ENCODE measurements at regions not wholly inside any gene's neighbourhood (a gene's known extent, or its start where the extent isn't known, plus 50 kb on each side); places are given as distances from the start of the nearest gene placed in this dataset.

DNA sequence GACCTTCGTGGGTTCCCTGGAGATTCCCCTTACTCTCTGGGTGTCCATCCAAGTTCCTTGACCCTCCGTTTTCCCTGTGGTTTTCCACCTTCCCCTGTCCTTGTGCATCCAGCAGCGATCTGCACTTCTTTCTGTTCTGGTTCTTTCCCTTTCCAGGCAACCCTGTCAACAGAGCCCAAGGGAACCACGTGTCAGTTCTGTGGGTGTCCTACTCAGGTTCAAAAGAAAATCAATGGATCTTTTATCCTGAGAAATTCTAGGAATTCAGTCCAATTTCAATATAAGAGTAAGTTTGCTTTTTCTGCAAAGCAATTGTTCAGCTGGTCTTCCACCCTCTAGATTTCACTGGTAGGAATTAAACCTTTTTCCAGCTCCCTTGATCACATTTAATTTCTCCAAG is 1394.8 kb upstream of the SLC10A2 start:
- TF ChIP-seq CTCF (IDR thresholded peaks at IDR 0.05): no peak
- H3K4me3 ChIP-seq: no peak overlapping the region
- H3K36me3 ChIP-seq: no peaks in the 10 kb centered on the region
- no peaks in the 10 kb centered on the region for H3K9me3 ChIP-seq
- H3K27me3 ChIP-seq: no peaks in the 10 kb centered on the region
- DNase-seq (ENCODE audit: low spot score): no peak
- H3K27ac ChIP-seq: no peak overlapping the region
- H3K4me1 ChIP-seq: no peaks in the 10 kb centered on the region

DNA sequence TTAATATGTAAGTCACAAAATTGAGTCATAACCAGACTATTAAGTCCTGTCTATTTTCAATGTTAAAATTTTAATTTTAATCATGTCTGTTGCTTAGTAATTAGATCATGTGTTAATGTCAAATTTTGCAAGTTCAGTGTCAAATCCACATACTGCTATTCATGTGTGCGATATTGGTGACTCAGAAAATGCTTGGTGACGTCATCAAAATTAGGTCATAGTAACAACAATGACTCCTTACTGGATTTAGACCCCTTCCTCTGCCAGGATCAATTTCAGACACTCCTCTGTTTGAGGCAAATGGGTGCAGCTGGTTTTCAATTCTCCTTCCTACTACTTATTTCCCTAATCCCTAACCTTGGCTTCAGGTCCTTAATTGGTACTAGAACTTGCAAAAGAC is 1394.3 kb upstream of the SLC10A2 start:
- Histone ChIP-seq H3K27ac (no peak overlapping the region), H3K4me1 (no peaks in the 10 kb centered on the region), H3K27me3 (no peaks in the 10 kb centered on the region), H3K9me3 (no peaks in the 10 kb centered on the region), H3K36me3 (no peaks in the 10 kb centered on the region), H3K4me3 (no peak overlapping the region)
- DNase-seq (ENCODE audit: low spot score): no peak
- no peak for TF ChIP-seq CTCF (IDR thresholded peaks at IDR 0.05)

DNA sequence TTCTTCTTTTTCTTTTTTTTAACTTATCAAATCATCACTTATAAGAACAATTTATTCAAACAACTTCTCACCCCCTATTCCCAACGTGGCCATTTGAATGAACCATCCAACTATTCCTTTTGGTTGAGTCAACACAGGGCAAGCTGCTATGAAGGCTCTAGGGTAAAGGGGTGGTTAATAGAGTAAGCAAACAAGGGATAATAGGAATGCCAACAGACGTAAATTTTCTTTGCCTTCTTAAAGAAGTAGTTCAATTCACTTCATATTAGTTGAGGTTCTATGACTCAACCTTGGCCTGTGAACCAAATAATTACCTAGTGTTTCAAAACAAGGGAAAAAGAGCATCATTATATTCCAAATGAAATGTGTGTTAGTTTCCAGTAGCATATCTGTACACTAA is 1383.8 kb upstream of the SLC10A2 start:
- peaks cover 0 to 7% of the 10 kb centered on the region in 2 donors for H3K9me3 ChIP-seq
- H3K27me3 ChIP-seq: no peaks in the 10 kb centered on the region
- no peak overlapping the region for H3K4me3 ChIP-seq
- no peaks in the 10 kb centered on the region for H3K4me1 ChIP-seq
- no peak overlapping the region for H3K27ac ChIP-seq
- no peak for TF ChIP-seq CTCF (IDR thresholded peaks at IDR 0.05)
- H3K36me3 ChIP-seq: no peaks in the 10 kb centered on the region
- no peak for DNase-seq (ENCODE audit: low spot score)

- no peak for TF ChIP-seq CTCF (IDR thresholded peaks at IDR 0.05)
- H3K27ac ChIP-seq: no peak overlapping the region
- peaks cover 0 to 7% of the 10 kb centered on the region in 2 donors for H3K9me3 ChIP-seq
- DNase-seq (ENCODE audit: low spot score): no peak
- H3K4me3 ChIP-seq: no peak overlapping the region
- no peaks in the 10 kb centered on the region for H3K27me3 ChIP-seq
- H3K36me3 ChIP-seq: no peaks in the 10 kb centered on the region
- H3K4me1 ChIP-seq: no peaks in the 10 kb centered on the region
Measured at GRCh38 chr13:104447348-104447747, 1381.1 kb upstream of the SLC10A2 start.

DNA sequence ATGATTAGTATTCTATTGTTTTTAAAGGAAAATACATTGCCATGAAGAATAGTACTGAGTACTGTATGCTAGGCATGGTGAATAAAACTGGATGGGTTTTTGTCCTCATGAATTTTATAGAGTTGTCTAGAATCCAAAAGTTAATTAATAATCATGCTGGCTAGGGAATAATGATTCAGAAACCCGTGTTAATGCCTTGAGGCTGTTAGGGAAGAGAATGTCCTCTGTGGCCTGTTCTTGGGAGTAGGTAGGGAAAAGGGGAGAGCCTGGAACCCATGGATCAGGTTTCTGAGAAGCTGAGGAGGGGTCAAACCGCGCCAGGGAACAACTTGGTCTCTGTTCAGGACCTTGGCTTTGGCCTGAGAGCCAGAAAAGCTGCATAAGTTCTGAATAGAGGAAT is 1376.3 kb upstream of the SLC10A2 start:
- Histone ChIP-seq H3K4me3 (no peak overlapping the region), H3K27me3 (no peaks in the 10 kb centered on the region), H3K36me3 (no peaks in the 10 kb centered on the region), H3K27ac (no peak overlapping the region), H3K4me1 (no peaks in the 10 kb centered on the region), H3K9me3 (no peaks in the 10 kb centered on the region)
- TF ChIP-seq CTCF (IDR thresholded peaks at IDR 0.05): no peak
- no peak for DNase-seq (ENCODE audit: low spot score)

DNA sequence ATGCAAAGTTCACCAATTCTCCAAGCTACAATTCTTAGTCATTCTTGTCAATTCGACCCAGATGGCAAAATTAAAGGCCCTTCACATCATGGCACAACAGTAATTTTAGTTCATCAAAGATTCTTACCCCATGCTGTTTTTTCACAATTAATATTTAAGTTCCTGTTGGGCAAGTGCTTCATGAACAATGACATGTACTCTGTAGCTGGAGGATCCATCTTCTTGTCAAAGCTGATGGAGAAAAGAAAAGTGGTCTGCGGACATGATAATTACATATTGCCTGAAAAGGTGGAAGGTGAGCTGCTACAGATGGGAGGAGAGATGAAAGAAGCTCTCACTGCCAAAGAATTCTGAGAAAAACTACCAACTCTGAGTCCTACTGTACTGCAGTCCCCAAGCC is 1370.3 kb upstream of the SLC10A2 start:
- no peak for DNase-seq (ENCODE audit: low spot score)

More for the DNA sequence above, 1370.3 kb upstream of the SLC10A2 start:
- no peak for TF ChIP-seq CTCF (IDR thresholded peaks at IDR 0.05)
- no peak overlapping the region for H3K27ac ChIP-seq
- H3K4me1 ChIP-seq: no peaks in the 10 kb centered on the region
- H3K4me3 ChIP-seq: no peak overlapping the region
- no peaks in the 10 kb centered on the region for H3K9me3 ChIP-seq
- H3K27me3 ChIP-seq: no peaks in the 10 kb centered on the region
- H3K36me3 ChIP-seq: no peaks in the 10 kb centered on the region

Data from right atrium auricular region (tissue), 2 donors.